ENCODE measurements at regions not wholly inside any gene's neighbourhood (a gene's known extent, or its start where the extent isn't known, plus 50 kb on each side); places are given as distances from the start of the nearest gene placed in this dataset.

GRCh38 chr7:131957338-131958020 lies 401.1 kb upstream of the PODXL start:
- ChIA-PET POLR2A (no interaction called here), CTCF (no interaction called here)
- Histone ChIP-seq H3K4me1 (ENCODE audit: control insufficient read depth, extremely low read depth, insufficient read depth, low read length) (no peaks in the 10 kb centered on the region), H3K9me1 (replicated peaks; ENCODE audit: control insufficient read depth, extremely low read depth, insufficient read depth, low read length) (no peaks in the 10 kb centered on the region), H3K9ac (replicated peaks; ENCODE audit: extremely low read depth, insufficient read depth, low read length) (no peak overlapping the region), H3K27me3 (ENCODE audit: control insufficient read depth in 2 of 2, insufficient read depth in 2 of 2, low read length in 2 of 2) (peaks cover 11 to 25% of the 10 kb centered on the region in 2 experiments), H2AFZ (ENCODE audit: low read depth, low read length) (no peak overlapping the region), H4K20me1 (replicated peaks; ENCODE audit: control insufficient read depth, extremely low read depth, insufficient read depth, low read length) (no peaks in the 10 kb centered on the region), H3K36me3 (ENCODE audit: control insufficient read depth in 2 of 2, extremely low read depth in 1 of 2, insufficient read depth in 2 of 2, low read length in 2 of 2) (no peaks in the 10 kb centered on the region), H3K4me3 (replicated peaks in 1 of 3; ENCODE audit: insufficient read depth in 1 of 3, low read depth in 1 of 3, low read length in 3 of 3) (no peak overlapping the region), H3K79me2 (ENCODE audit: control insufficient read depth, insufficient read depth, low read length) (no peaks in the 10 kb centered on the region), H3K27ac (ENCODE audit: insufficient read depth, low read depth, low read length) (no peak overlapping the region), H3K4me2 (ENCODE audit: insufficient read depth, low read length) (no peak overlapping the region), H3K9me3 (replicated peaks; ENCODE audit: control insufficient read depth, insufficient read depth, low read length) (no peaks in the 10 kb centered on the region)
- FAIRE-seq (no peak), DNase-seq (ENCODE audit: low read depth, low spot score) (no peak)
- intact Hi-C loops (cut with micrococcal nuclease): no loop called here
- BruUV-seq (replicated peaks): no TSS peak
- peak; percentile 17 for TF ChIP-seq FOS (IDR thresholded peaks at IDR 0.05; ENCODE audit: borderline replicate concordance, insufficient read depth, low read length)
- TF ChIP-seq, protein P1, sequence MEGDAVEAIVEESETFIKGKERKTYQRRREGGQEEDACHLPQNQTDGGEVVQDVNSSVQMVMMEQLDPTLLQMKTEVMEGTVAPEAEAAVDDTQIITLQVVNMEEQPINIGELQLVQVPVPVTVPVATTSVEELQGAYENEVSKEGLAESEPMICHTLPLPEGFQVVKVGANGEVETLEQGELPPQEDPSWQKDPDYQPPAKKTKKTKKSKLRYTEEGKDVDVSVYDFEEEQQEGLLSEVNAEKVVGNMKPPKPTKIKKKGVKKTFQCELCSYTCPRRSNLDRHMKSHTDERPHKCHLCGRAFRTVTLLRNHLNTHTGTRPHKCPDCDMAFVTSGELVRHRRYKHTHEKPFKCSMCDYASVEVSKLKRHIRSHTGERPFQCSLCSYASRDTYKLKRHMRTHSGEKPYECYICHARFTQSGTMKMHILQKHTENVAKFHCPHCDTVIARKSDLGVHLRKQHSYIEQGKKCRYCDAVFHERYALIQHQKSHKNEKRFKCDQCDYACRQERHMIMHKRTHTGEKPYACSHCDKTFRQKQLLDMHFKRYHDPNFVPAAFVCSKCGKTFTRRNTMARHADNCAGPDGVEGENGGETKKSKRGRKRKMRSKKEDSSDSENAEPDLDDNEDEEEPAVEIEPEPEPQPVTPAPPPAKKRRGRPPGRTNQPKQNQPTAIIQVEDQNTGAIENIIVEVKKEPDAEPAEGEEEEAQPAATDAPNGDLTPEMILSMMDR (IDR thresholded peaks at IDR 0.05; ENCODE audit: extremely low read depth in 1 of 2, insufficient read depth in 1 of 2, low read depth in 1 of 2, low read length in 2 of 2): no peak
- dilution Hi-C loops (cut with MboI; ENCODE audit: extremely low pct_ligation_motif_present, low sequenced_read_pairs): no loop called here

DNA sequence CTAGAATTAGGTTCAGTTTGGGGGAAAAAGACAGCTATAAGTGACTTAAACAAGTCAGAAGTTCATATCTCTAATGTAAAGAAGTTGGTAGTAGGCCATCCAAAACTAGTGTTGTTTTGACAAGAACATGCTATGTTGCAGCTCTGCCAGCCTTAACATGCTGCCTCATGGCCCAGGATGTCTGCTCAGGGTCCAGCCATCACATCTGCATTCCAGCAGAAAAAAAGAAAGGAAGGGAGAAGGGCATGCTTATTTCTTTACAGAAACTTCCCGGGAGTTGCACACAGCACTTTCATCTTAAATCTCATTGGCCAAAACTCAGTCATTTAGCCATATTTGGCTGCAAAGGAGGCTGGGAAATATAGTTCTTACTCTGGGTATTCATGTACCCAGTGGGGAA lies 400.4 kb upstream of the PODXL start:
- no peaks in the 10 kb centered on the region for H3K9me3 ChIP-seq (replicated peaks; ENCODE audit: control insufficient read depth, insufficient read depth, low read length)
- H3K9me1 ChIP-seq (replicated peaks; ENCODE audit: control insufficient read depth, extremely low read depth, insufficient read depth, low read length): no peaks in the 10 kb centered on the region
- no peak for DNase-seq (ENCODE audit: low read depth, low spot score)
- ChIA-PET CTCF (interaction anchor here (1.2 to 1.7 kb wide), 3 partner anchors 8 to 624 kb away, joined by 3 to 4 read pairs (median 3); no protein-coding TSS in a partner anchor), POLR2A (no interaction called here)
- peaks cover 11 to 25% of the 10 kb centered on the region in 2 experiments for H3K27me3 ChIP-seq (ENCODE audit: control insufficient read depth in 2 of 2, insufficient read depth in 2 of 2, low read length in 2 of 2)
- H3K79me2 ChIP-seq (ENCODE audit: control insufficient read depth, insufficient read depth, low read length): no peaks in the 10 kb centered on the region
- no peak overlapping the region for H3K27ac ChIP-seq (ENCODE audit: insufficient read depth, low read depth, low read length)
- H3K36me3 ChIP-seq (ENCODE audit: control insufficient read depth in 2 of 2, extremely low read depth in 1 of 2, insufficient read depth in 2 of 2, low read length in 2 of 2): no peaks in the 10 kb centered on the region
- intact Hi-C loops (cut with micrococcal nuclease): no loop called here
- no peak for TF ChIP-seq MYC (IDR thresholded peaks at IDR 0.05; ENCODE audit: low read depth, low read length)
- no peak for TF ChIP-seq POLR2A (IDR thresholded peaks at IDR 0.05; ENCODE audit: low read depth, low read length)
- no peak for TF ChIP-seq GATA2 (IDR thresholded peaks at IDR 0.05; ENCODE audit: insufficient read depth, insufficient read length, low read depth, low read length)
- no peaks in the 10 kb centered on the region for H4K20me1 ChIP-seq (replicated peaks; ENCODE audit: control insufficient read depth, extremely low read depth, insufficient read depth, low read length)
- H3K9ac ChIP-seq (replicated peaks; ENCODE audit: extremely low read depth, insufficient read depth, low read length): no peak overlapping the region
- no TSS peak for BruUV-seq (replicated peaks)
- dilution Hi-C loops (cut with MboI; ENCODE audit: extremely low pct_ligation_motif_present, low sequenced_read_pairs): no loop called here
- no peak for FAIRE-seq
- H3K4me3 ChIP-seq (replicated peaks in 1 of 3; ENCODE audit: insufficient read depth in 1 of 3, low read depth in 1 of 3, low read length in 3 of 3): no peak overlapping the region
- no peak overlapping the region for H3K4me2 ChIP-seq (ENCODE audit: insufficient read depth, low read length)
- no peak overlapping the region for H2AFZ ChIP-seq (ENCODE audit: low read depth, low read length)
- no peaks in the 10 kb centered on the region for H3K4me1 ChIP-seq (ENCODE audit: control insufficient read depth, extremely low read depth, insufficient read depth, low read length)
